GM23248 (cell line): ENCODE measurements at regions not wholly inside any gene's neighbourhood (a gene's known extent, or its start where the extent isn't known, plus 50 kb on each side); places are given as distances from the start of the nearest gene placed in this dataset.

Experiments used
- EZH2 ChIP-seq: fragments of 200-600 bp; sonication (generic); IDR thresholded peaks from 2 replicates; pipeline ENCODE4 v1.6.1; 2018; ENCODE audit warnings: antibody characterized with exemption, mild to moderate bottlenecking; ENCODE audit not compliant: insufficient read depth, poor library complexity, severe bottlenecking
- EZH2phosphoT487 ChIP-seq: fragments of 200-600 bp; sonication (generic); IDR thresholded peaks from 2 replicates; pipeline ENCODE4 v1.6.1; 2018; ENCODE audit warnings: antibody characterized with exemption, moderate library complexity, mild to moderate bottlenecking, low read depth; ENCODE audit not compliant: insufficient read depth

GRCh38 chr6:18328540-18328939 lies 58.6 kb upstream of the RNF144B start:
- TF ChIP-seq EZH2 (no peak), EZH2phosphoT487 (no peak)
